Peyer's patch (tissue), 4 donors: ENCODE measurements at regions not wholly inside any gene's neighbourhood (a gene's known extent, or its start where the extent isn't known, plus 50 kb on each side); places are given as distances from the start of the nearest gene placed in this dataset.

ENCODE experiments used
- POLR2A ChIP-seq, 2 donors: fragments of 450-650 bp; IDR thresholded peaks; one replicate each; pipeline ENCODE4 v1.5.1; 2017; ENCODE audit warnings: antibody characterized with exemption in 2 of 2, mild to moderate bottlenecking in 2 of 2, moderate library complexity in 2 of 2
- TF ChIP-seq, protein P1 (sequence below), 6 experiments: fragments of 450-650 bp in 4 of 6; fragments of 200-600 bp in 2 of 6; sonication (generic) in 1 of 6; IDR thresholded peaks; one replicate each; pipeline ENCODE4 v1.5.1; 2017 to 2019; ENCODE audit warnings: antibody characterized with exemption in 6 of 6, mild to moderate bottlenecking in 3 of 6, moderate library complexity in 1 of 6

DNA sequence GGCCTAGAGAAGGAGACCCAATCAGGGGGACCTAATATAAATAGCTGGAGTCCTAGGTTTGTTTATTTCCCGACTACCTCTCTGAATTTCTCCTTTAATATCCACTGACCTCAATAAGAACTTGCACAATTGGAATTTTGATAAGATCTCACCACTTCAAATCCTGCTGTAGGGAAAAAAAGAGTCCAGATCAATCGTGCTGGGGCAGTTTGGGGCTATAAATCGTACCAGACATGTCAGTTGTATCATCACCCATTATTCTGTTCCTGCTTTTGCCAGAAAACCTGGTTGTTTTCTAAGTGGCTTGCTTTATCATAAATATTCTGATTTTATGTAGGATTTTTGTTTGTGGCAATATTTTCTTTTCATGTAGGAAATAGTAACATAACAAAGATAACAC lies 281.3 kb downstream of the DIPK2A start:
- TF ChIP-seq, protein P1, sequence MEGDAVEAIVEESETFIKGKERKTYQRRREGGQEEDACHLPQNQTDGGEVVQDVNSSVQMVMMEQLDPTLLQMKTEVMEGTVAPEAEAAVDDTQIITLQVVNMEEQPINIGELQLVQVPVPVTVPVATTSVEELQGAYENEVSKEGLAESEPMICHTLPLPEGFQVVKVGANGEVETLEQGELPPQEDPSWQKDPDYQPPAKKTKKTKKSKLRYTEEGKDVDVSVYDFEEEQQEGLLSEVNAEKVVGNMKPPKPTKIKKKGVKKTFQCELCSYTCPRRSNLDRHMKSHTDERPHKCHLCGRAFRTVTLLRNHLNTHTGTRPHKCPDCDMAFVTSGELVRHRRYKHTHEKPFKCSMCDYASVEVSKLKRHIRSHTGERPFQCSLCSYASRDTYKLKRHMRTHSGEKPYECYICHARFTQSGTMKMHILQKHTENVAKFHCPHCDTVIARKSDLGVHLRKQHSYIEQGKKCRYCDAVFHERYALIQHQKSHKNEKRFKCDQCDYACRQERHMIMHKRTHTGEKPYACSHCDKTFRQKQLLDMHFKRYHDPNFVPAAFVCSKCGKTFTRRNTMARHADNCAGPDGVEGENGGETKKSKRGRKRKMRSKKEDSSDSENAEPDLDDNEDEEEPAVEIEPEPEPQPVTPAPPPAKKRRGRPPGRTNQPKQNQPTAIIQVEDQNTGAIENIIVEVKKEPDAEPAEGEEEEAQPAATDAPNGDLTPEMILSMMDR (IDR thresholded peaks at IDR 0.05): no peak
- TF ChIP-seq POLR2A (IDR thresholded peaks at IDR 0.05): no peak
